ENCODE measurements at regions not wholly inside any gene's neighbourhood (a gene's known extent, or its start where the extent isn't known, plus 50 kb on each side); places are given as distances from the start of the nearest gene placed in this dataset.

DNA sequence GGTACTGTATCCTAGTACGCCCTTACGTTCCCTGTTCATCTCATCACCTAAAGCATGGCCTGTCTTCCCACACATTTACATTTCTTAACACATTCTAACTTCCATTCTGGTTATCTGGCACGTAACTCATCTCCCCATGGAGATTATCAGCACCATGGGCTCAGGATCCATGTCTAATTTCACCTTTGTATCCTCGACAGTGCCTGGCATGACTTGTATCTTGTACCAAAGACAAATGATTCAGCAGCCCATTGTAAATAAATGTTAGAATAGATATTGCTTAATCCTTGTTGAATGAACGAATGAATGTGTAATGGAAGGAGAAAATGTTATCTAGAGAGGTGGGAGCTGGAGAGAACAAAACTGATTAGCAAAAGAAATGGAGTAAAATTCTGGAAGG lies 69.7 kb upstream of the TPM1 start:
- no peaks in the 10 kb centered on the region for H3K79me2 ChIP-seq (ENCODE audit: control insufficient read depth, insufficient read depth, low read length)
- H3K27me3 ChIP-seq (ENCODE audit: control insufficient read depth, extremely low read depth, insufficient read depth, low read length): no peaks in the 10 kb centered on the region
- H3K9me1 ChIP-seq (ENCODE audit: control insufficient read depth, extremely low read depth, insufficient read depth, low read length): no peaks in the 10 kb centered on the region
- no peak overlapping the region for H3K4me2 ChIP-seq (ENCODE audit: control insufficient read depth, extremely low read depth, insufficient read depth, low read depth, low read length)
- FAIRE-seq: peak; percentile 34
- H3K36me3 ChIP-seq (ENCODE audit: control insufficient read depth in 2 of 2, extremely low read depth in 1 of 2, insufficient read depth in 2 of 2, low read length in 2 of 2): no peaks in the 10 kb centered on the region
- H3K27ac ChIP-seq (ENCODE audit: control insufficient read depth, insufficient read depth, low read length): no peak overlapping the region
- H3K9me3 ChIP-seq (ENCODE audit: control insufficient read depth, low read depth, low read length): no peaks in the 10 kb centered on the region
- H3K4me3 ChIP-seq (ENCODE audit: control insufficient read depth in 2 of 3, extremely low read depth in 1 of 3, insufficient read depth in 2 of 3, low read depth in 1 of 3, low read length in 3 of 3): no peak overlapping the region
- dilution Hi-C loops (cut with MboI; ENCODE audit: extremely low pct_ligation_motif_present, low sequenced_read_pairs): no loop called here
- no peak for DNase-seq (ENCODE audit: low read depth, low spot score)
- H4K20me1 ChIP-seq (ENCODE audit: control insufficient read depth, extremely low read depth, insufficient read depth, low read length): no peaks in the 10 kb centered on the region
- no peaks in the 10 kb centered on the region for H3K4me1 ChIP-seq (ENCODE audit: control insufficient read depth, extremely low read depth, insufficient read depth, low read length)
- TF ChIP-seq EZH2 (IDR thresholded peaks at IDR 0.05; ENCODE audit: low read length): no peak
- TF ChIP-seq, protein P1, sequence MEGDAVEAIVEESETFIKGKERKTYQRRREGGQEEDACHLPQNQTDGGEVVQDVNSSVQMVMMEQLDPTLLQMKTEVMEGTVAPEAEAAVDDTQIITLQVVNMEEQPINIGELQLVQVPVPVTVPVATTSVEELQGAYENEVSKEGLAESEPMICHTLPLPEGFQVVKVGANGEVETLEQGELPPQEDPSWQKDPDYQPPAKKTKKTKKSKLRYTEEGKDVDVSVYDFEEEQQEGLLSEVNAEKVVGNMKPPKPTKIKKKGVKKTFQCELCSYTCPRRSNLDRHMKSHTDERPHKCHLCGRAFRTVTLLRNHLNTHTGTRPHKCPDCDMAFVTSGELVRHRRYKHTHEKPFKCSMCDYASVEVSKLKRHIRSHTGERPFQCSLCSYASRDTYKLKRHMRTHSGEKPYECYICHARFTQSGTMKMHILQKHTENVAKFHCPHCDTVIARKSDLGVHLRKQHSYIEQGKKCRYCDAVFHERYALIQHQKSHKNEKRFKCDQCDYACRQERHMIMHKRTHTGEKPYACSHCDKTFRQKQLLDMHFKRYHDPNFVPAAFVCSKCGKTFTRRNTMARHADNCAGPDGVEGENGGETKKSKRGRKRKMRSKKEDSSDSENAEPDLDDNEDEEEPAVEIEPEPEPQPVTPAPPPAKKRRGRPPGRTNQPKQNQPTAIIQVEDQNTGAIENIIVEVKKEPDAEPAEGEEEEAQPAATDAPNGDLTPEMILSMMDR (optimal IDR thresholded peaks at IDR 0.05 in 1 of 3, IDR thresholded peaks at IDR 0.05 in 1 of 3, conservative IDR thresholded peaks at IDR 0.05 in 1 of 3; ENCODE audit: extremely low read depth in 1 of 3, insufficient read depth in 2 of 3, low read length in 3 of 3): no peak
- no peak overlapping the region for H2AFZ ChIP-seq (ENCODE audit: control insufficient read depth, low read length)
- no peak overlapping the region for H3K9ac ChIP-seq (ENCODE audit: control insufficient read depth, extremely low read depth, insufficient read depth, low read length)

- no peak for DNase-seq (ENCODE audit: low read depth, low spot score)
- H3K79me2 ChIP-seq (ENCODE audit: control insufficient read depth, insufficient read depth, low read length): no peaks in the 10 kb centered on the region
- H3K36me3 ChIP-seq (ENCODE audit: control insufficient read depth in 2 of 2, extremely low read depth in 1 of 2, insufficient read depth in 2 of 2, low read length in 2 of 2): no peaks in the 10 kb centered on the region
- H3K9me3 ChIP-seq (ENCODE audit: control insufficient read depth, low read depth, low read length): no peaks in the 10 kb centered on the region
- no peak overlapping the region for H3K4me2 ChIP-seq (ENCODE audit: control insufficient read depth, extremely low read depth, insufficient read depth, low read depth, low read length)
- no peak for FAIRE-seq
- H3K27ac ChIP-seq (ENCODE audit: control insufficient read depth, insufficient read depth, low read length): no peak overlapping the region
- no peak overlapping the region for H3K4me3 ChIP-seq (ENCODE audit: control insufficient read depth in 2 of 3, extremely low read depth in 1 of 3, insufficient read depth in 2 of 3, low read depth in 1 of 3, low read length in 3 of 3)
- TF ChIP-seq, protein P1 (optimal IDR thresholded peaks at IDR 0.05 in 1 of 3, IDR thresholded peaks at IDR 0.05 in 1 of 3, conservative IDR thresholded peaks at IDR 0.05 in 1 of 3; ENCODE audit: extremely low read depth in 1 of 3, insufficient read depth in 2 of 3, low read length in 3 of 3): no peak
- no peak for TF ChIP-seq EZH2 (IDR thresholded peaks at IDR 0.05; ENCODE audit: low read length)
- no peaks in the 10 kb centered on the region for H4K20me1 ChIP-seq (ENCODE audit: control insufficient read depth, extremely low read depth, insufficient read depth, low read length)
- H3K9ac ChIP-seq (ENCODE audit: control insufficient read depth, extremely low read depth, insufficient read depth, low read length): no peak overlapping the region
- H2AFZ ChIP-seq (ENCODE audit: control insufficient read depth, low read length): no peak overlapping the region
- no peaks in the 10 kb centered on the region for H3K4me1 ChIP-seq (ENCODE audit: control insufficient read depth, extremely low read depth, insufficient read depth, low read length)
- no peaks in the 10 kb centered on the region for H3K27me3 ChIP-seq (ENCODE audit: control insufficient read depth, extremely low read depth, insufficient read depth, low read length)
- dilution Hi-C loops (cut with MboI; ENCODE audit: extremely low pct_ligation_motif_present, low sequenced_read_pairs): no loop called here
- no peaks in the 10 kb centered on the region for H3K9me1 ChIP-seq (ENCODE audit: control insufficient read depth, extremely low read depth, insufficient read depth, low read length)
Observed at GRCh38 chr15:62975515-62975914, 67.0 kb upstream of the TPM1 start.

Measured in keratinocyte (primary cell).